OCI-LY3 (cell line): ENCODE measurements at regions not wholly inside any gene's neighbourhood (a gene's known extent, or its start where the extent isn't known, plus 50 kb on each side); places are given as distances from the start of the nearest gene placed in this dataset.

Experiments used
- H2AFZ ChIP-seq: fragments of 200-600, 300-600 bp; shearing (Covaris generic); 2 replicates; pipeline ENCODE4 v1.6.0; 2014; ENCODE audit warnings: antibody characterized with exemption, low read depth, low read length
- H3K27ac ChIP-seq: fragments of 200-600, 300-600 bp; sonication (generic); 2 replicates; pipeline ENCODE4 v1.5.1; 2014; ENCODE audit warnings: mild to moderate bottlenecking, low read length, moderate library complexity, mixed read lengths
- H3K27me3 ChIP-seq: fragments of 200-600, 300-600 bp; sonication (generic); 2 replicates; pipeline ENCODE4 v1.6.1; 2014; ENCODE audit warnings: low read depth, low read length, mixed read lengths
- H3K36me3 ChIP-seq: fragments of 200-600, 300-600 bp; sonication (generic); replicated peaks from 2 replicates; pipeline ENCODE3; 2014; ENCODE audit warnings: low read depth, low read length, mixed read lengths
- H3K4me1 ChIP-seq: fragments of 300-600, 200-600 bp; sonication (generic); 2 replicates; pipeline ENCODE4 v1.6.1; 2014; ENCODE audit warnings: low read length, mixed read lengths
- H3K4me2 ChIP-seq: fragments of 200-600, 300-600 bp; sonication (generic); 2 replicates; pipeline ENCODE4 v1.6.1; 2014; ENCODE audit warnings: low read length, mixed read lengths
- H3K4me3 ChIP-seq: fragments of 300-600, 200-600 bp; sonication (generic); 2 replicates; pipeline ENCODE4 v1.5.1; 2014; ENCODE audit warnings: antibody characterized with exemption, mild to moderate bottlenecking, low read length, moderate library complexity
- H3K79me2 ChIP-seq: fragments of 300-600, 200-600 bp; shearing (Covaris generic); 2 replicates; pipeline ENCODE4 v1.6.1; 2014; ENCODE audit warnings: mild to moderate bottlenecking, low read length, mixed read lengths
- H3K9ac ChIP-seq: fragments of 300-600, 200-600 bp; shearing (Covaris generic); 2 replicates; pipeline ENCODE4 v1.6.0; 2014; ENCODE audit warnings: mild to moderate bottlenecking, low read length, moderate library complexity
- H3K9me3 ChIP-seq: fragments of 200-600, 300-600 bp; shearing (Covaris generic); 2 replicates; pipeline ENCODE4 v1.6.1; 2014; ENCODE audit warnings: low read length, mixed read lengths; ENCODE audit not compliant: insufficient read depth
- H4K20me1 ChIP-seq: fragments of 200-600, 300-600 bp; sonication (generic); 2 replicates; pipeline ENCODE4 v1.6.1; 2016; ENCODE audit warnings: low read length, mixed read lengths; ENCODE audit not compliant: insufficient read depth
- CTCF ChIP-seq: fragments of 200-600, 300-600 bp; sonication (generic); IDR thresholded peaks from 2 replicates; pipeline ENCODE4 v1.5.1; 2014; ENCODE audit warnings: antibody characterized with exemption, low read length, low read depth
- EZH2phosphoT487 ChIP-seq: fragments of 200-600 bp; shearing (Covaris generic); IDR thresholded peaks from 2 replicates; pipeline ENCODE4 v1.6.1; 2018; ENCODE audit warnings: antibody characterized with exemption, mixed run types, low read depth

- Histone ChIP-seq H4K20me1 (no peaks in the 10 kb centered on the region), H2AFZ (no peak overlapping the region), H3K4me3 (no peak overlapping the region), H3K27ac (no peak overlapping the region), H3K4me1 (no peaks in the 10 kb centered on the region), H3K36me3 (no peaks in the 10 kb centered on the region), H3K9me3 (no peaks in the 10 kb centered on the region), H3K4me2 (no peak overlapping the region), H3K9ac (no peak overlapping the region), H3K27me3 (no peaks in the 10 kb centered on the region), H3K79me2 (no peaks in the 10 kb centered on the region)
- TF ChIP-seq CTCF (no peak), EZH2phosphoT487 (no peak)
Observed at GRCh38 chr11:11046781-11047180, 188.9 kb upstream of the ZBED5 start.

- H3K4me1 ChIP-seq = no peaks in the 10 kb centered on the region
- no peaks in the 10 kb centered on the region for H4K20me1 ChIP-seq
- no peak overlapping the region for H3K9ac ChIP-seq
- no peaks in the 10 kb centered on the region for H3K9me3 ChIP-seq
- H3K36me3 ChIP-seq = no peaks in the 10 kb centered on the region
- TF ChIP-seq CTCF (no peak), EZH2phosphoT487 (no peak)
- H3K4me2 ChIP-seq = no peak overlapping the region
- no peaks in the 10 kb centered on the region for H3K79me2 ChIP-seq
- H3K27ac ChIP-seq = no peak overlapping the region
- H2AFZ ChIP-seq = no peak overlapping the region
- no peak overlapping the region for H3K4me3 ChIP-seq
- H3K27me3 ChIP-seq = no peaks in the 10 kb centered on the region
Observed at GRCh38 chr11:11045156-11045930, 187.5 kb upstream of the ZBED5 start.

- Histone ChIP-seq H3K27ac (no peak overlapping the region), H2AFZ (no peak overlapping the region), H3K4me3 (no peak overlapping the region), H4K20me1 (no peaks in the 10 kb centered on the region), H3K4me1 (no peaks in the 10 kb centered on the region), H3K9ac (no peak overlapping the region), H3K36me3 (no peaks in the 10 kb centered on the region), H3K4me2 (no peak overlapping the region), H3K9me3 (no peaks in the 10 kb centered on the region), H3K79me2 (no peaks in the 10 kb centered on the region), H3K27me3 (0 out of 2 replicates have a peak, but pooled peaks cover 2% of the 10 kb centered on the region)
- TF ChIP-seq CTCF (no peak), EZH2phosphoT487 (no peak)
Observed at GRCh38 chr11:11044137-11044855, 186.4 kb upstream of the ZBED5 start.

GRCh38 chr11:11043721-11044120, 185.9 kb upstream of the ZBED5 start:
- H3K4me2 ChIP-seq = no peak overlapping the region
- H3K27me3 ChIP-seq = 0 out of 2 replicates have a peak, but pooled peaks cover 3% of the 10 kb centered on the region
- no peak overlapping the region for H2AFZ ChIP-seq
- no peaks in the 10 kb centered on the region for H3K36me3 ChIP-seq
- no peak for TF ChIP-seq CTCF
- no peak for TF ChIP-seq EZH2phosphoT487
- H3K9me3 ChIP-seq = no peaks in the 10 kb centered on the region
- no peaks in the 10 kb centered on the region for H3K4me1 ChIP-seq
- H3K27ac ChIP-seq = no peak overlapping the region
- no peaks in the 10 kb centered on the region for H3K79me2 ChIP-seq
- H3K4me3 ChIP-seq = no peak overlapping the region
- no peaks in the 10 kb centered on the region for H4K20me1 ChIP-seq
- no peak overlapping the region for H3K9ac ChIP-seq
